ENCODE measurements at regions not wholly inside any gene's neighbourhood (a gene's known extent, or its start where the extent isn't known, plus 50 kb on each side); places are given as distances from the start of the nearest gene placed in this dataset.
"Not testable (repeated sequence)": the region's sequence is repeated elsewhere in the genome, so short reads cannot be mapped to it uniquely, and the experiment has no call there.

DNA sequence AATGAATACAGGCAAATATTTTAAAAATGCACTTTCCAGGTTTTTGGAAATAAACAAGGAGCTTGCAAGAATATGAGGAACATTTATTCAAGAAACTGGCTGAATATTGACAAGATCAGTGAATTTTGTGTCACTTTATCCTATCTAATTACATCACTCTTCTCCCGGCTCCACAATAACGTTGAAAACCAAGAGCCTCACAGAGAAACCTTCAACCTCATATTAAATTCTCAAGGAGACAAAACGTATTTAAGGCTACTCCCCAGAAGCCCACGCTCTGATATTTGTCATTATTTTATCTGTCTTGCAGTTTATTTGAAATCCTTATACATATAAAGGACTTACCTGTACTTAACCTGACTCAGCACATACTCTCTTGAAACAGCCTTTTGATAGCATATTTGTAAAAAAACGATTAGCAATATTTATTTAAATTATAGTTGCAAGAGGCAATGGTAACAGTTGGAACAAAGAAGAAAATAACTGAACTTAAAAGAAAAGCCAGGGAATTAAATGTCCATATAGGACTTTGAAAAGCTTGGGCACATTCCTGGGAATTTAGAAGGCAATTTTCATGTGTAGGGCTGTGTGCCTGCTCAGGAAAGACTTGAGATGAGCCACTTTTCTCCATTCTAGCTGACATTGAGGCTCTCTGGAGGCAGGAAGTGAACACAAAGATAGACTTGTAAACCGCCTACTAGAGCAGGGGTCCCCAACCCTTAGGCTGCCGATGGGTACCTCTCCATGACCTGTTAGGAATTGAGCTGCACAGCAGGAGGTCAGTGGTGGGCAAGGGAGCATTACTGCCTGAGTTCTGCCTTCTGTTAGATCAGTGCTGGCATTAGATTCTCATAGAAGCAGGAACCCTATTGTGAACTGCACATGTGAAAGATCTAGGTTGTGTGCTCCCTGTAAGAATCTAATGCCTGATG is 636.4 kb downstream of the SLC16A7 start:
- TF ChIP-seq FOXA1 (IDR thresholded peaks at IDR 0.05), result no peak
- TF ChIP-seq YY1 (IDR thresholded peaks at IDR 0.05), result no peak
- no peak for TF ChIP-seq EGR1 (IDR thresholded peaks at IDR 0.05; ENCODE audit: low read depth in 2 of 2)
- TF ChIP-seq TAF1 (conservative IDR thresholded peaks at IDR 0.05), result no peak
- TF ChIP-seq, protein P1, sequence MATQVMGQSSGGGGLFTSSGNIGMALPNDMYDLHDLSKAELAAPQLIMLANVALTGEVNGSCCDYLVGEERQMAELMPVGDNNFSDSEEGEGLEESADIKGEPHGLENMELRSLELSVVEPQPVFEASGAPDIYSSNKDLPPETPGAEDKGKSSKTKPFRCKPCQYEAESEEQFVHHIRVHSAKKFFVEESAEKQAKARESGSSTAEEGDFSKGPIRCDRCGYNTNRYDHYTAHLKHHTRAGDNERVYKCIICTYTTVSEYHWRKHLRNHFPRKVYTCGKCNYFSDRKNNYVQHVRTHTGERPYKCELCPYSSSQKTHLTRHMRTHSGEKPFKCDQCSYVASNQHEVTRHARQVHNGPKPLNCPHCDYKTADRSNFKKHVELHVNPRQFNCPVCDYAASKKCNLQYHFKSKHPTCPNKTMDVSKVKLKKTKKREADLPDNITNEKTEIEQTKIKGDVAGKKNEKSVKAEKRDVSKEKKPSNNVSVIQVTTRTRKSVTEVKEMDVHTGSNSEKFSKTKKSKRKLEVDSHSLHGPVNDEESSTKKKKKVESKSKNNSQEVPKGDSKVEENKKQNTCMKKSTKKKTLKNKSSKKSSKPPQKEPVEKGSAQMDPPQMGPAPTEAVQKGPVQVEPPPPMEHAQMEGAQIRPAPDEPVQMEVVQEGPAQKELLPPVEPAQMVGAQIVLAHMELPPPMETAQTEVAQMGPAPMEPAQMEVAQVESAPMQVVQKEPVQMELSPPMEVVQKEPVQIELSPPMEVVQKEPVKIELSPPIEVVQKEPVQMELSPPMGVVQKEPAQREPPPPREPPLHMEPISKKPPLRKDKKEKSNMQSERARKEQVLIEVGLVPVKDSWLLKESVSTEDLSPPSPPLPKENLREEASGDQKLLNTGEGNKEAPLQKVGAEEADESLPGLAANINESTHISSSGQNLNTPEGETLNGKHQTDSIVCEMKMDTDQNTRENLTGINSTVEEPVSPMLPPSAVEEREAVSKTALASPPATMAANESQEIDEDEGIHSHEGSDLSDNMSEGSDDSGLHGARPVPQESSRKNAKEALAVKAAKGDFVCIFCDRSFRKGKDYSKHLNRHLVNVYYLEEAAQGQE (IDR thresholded peaks at IDR 0.05), result no peak
- TF ChIP-seq, protein P2, sequence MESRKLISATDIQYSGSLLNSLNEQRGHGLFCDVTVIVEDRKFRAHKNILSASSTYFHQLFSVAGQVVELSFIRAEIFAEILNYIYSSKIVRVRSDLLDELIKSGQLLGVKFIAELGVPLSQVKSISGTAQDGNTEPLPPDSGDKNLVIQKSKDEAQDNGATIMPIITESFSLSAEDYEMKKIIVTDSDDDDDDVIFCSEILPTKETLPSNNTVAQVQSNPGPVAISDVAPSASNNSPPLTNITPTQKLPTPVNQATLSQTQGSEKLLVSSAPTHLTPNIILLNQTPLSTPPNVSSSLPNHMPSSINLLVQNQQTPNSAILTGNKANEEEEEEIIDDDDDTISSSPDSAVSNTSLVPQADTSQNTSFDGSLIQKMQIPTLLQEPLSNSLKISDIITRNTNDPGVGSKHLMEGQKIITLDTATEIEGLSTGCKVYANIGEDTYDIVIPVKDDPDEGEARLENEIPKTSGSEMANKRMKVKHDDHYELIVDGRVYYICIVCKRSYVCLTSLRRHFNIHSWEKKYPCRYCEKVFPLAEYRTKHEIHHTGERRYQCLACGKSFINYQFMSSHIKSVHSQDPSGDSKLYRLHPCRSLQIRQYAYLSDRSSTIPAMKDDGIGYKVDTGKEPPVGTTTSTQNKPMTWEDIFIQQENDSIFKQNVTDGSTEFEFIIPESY (IDR thresholded peaks at IDR 0.05), result no peak
- TF ChIP-seq FOXA2 (IDR thresholded peaks at IDR 0.05), result no peak
- no peak for TF ChIP-seq RAD21 (IDR thresholded peaks at IDR 0.05)
- TF ChIP-seq SP1 (IDR thresholded peaks at IDR 0.05), result no peak
- no peak for TF ChIP-seq HNF4G (IDR thresholded peaks at IDR 0.05)
- TF ChIP-seq HNF4A (conservative IDR thresholded peaks at IDR 0.05), result no peak
- TF ChIP-seq RXRA (IDR thresholded peaks at IDR 0.05), result no peak
- TF ChIP-seq NR2F2 (IDR thresholded peaks at IDR 0.05), result no peak
- no peak for TF ChIP-seq GABPA (IDR thresholded peaks at IDR 0.05 in 1 of 2, conservative IDR thresholded peaks at IDR 0.05 in 1 of 2)
- no peak for TF ChIP-seq JUND (IDR thresholded peaks at IDR 0.05)
- TF ChIP-seq, protein P3, sequence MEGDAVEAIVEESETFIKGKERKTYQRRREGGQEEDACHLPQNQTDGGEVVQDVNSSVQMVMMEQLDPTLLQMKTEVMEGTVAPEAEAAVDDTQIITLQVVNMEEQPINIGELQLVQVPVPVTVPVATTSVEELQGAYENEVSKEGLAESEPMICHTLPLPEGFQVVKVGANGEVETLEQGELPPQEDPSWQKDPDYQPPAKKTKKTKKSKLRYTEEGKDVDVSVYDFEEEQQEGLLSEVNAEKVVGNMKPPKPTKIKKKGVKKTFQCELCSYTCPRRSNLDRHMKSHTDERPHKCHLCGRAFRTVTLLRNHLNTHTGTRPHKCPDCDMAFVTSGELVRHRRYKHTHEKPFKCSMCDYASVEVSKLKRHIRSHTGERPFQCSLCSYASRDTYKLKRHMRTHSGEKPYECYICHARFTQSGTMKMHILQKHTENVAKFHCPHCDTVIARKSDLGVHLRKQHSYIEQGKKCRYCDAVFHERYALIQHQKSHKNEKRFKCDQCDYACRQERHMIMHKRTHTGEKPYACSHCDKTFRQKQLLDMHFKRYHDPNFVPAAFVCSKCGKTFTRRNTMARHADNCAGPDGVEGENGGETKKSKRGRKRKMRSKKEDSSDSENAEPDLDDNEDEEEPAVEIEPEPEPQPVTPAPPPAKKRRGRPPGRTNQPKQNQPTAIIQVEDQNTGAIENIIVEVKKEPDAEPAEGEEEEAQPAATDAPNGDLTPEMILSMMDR (IDR thresholded peaks at IDR 0.05; ENCODE audit: low read depth, low read length, missing input control), result no peak
- TF ChIP-seq, protein P4, sequence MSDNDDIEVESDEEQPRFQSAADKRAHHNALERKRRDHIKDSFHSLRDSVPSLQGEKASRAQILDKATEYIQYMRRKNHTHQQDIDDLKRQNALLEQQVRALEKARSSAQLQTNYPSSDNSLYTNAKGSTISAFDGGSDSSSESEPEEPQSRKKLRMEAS (IDR thresholded peaks at IDR 0.05), result no peak
- H3K4me3 ChIP-seq (ENCODE audit: low read depth in 1 of 3, low read length in 3 of 3), result no peak overlapping the region
- WGBS, result 68% methylated on average over 7 of the region's 7 CpGs
- no peaks in the 10 kb centered on the region for H3K9me3 ChIP-seq (ENCODE audit: control insufficient read depth in 4 of 4, low read length in 3 of 4)
- H3K4me1 ChIP-seq (ENCODE audit: control insufficient read depth in 4 of 4, insufficient read depth in 4 of 4, low read length in 3 of 4), result no peaks in the 10 kb centered on the region
- no peak overlapping the region for H3K27ac ChIP-seq (ENCODE audit: low read depth in 1 of 2, low read length in 2 of 2)
- H3K36me3 ChIP-seq (ENCODE audit: control insufficient read depth in 4 of 4, insufficient read depth in 3 of 4, low read depth in 1 of 4, low read length in 3 of 4), result no peaks in the 10 kb centered on the region
- no peak overlapping the region for H3K9ac ChIP-seq (ENCODE audit: low read depth in 1 of 2, low read length in 2 of 2)
- no peaks in the 10 kb centered on the region for H3K27me3 ChIP-seq (ENCODE audit: control insufficient read depth in 4 of 4, insufficient read depth in 4 of 4, low read length in 3 of 4)
- no peak for DNase-seq (ENCODE audit: low spot score)

DNA sequence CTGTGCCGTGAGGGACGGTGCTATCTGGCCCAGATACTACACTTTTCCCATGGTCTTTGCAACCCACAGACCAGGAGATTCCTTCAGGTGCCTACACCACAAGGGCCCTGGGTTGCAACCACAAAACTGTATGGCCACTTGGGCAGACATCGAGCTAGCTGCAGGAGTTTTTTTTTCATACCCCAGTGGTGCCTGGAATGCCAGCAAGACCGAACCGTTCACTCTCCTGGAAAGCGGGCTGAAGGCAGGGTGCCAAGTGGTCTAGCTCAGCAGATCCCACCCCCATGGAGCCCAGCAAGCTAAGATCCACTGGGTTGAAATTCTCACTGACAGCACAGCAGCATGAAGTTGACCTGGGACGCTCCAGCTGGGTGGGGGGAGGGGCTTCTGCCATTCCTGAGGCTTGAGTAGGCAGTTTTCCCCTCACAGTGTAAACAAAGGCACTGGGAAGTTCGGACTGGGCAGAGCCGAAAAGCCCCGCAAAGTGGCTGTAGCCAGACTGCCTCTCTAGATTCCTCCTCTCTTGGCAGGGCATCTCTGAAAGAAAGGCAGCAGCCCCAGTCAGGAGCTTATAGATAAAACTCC is 638.9 kb downstream of the SLC16A7 start:
- not testable (repeated sequence) for H3K27ac ChIP-seq (ENCODE audit: low read depth in 1 of 2, low read length in 2 of 2); H3K4me3 ChIP-seq (ENCODE audit: low read depth in 1 of 3, low read length in 3 of 3); H3K36me3 ChIP-seq (ENCODE audit: control insufficient read depth in 4 of 4, insufficient read depth in 3 of 4, low read depth in 1 of 4, low read length in 3 of 4); H3K9me3 ChIP-seq (ENCODE audit: control insufficient read depth in 4 of 4, low read length in 3 of 4); H3K4me1 ChIP-seq (ENCODE audit: control insufficient read depth in 4 of 4, insufficient read depth in 4 of 4, low read length in 3 of 4); DNase-seq (ENCODE audit: low spot score); H3K27me3 ChIP-seq (ENCODE audit: control insufficient read depth in 4 of 4, insufficient read depth in 4 of 4, low read length in 3 of 4); H3K9ac ChIP-seq (ENCODE audit: low read depth in 1 of 2, low read length in 2 of 2)
- WGBS, result 69% methylated on average over 10 of the region's 10 CpGs
